ENCODE measurements at regions not wholly inside any gene's neighbourhood (a gene's known extent, or its start where the extent isn't known, plus 50 kb on each side); places are given as distances from the start of the nearest gene placed in this dataset.

DNA sequence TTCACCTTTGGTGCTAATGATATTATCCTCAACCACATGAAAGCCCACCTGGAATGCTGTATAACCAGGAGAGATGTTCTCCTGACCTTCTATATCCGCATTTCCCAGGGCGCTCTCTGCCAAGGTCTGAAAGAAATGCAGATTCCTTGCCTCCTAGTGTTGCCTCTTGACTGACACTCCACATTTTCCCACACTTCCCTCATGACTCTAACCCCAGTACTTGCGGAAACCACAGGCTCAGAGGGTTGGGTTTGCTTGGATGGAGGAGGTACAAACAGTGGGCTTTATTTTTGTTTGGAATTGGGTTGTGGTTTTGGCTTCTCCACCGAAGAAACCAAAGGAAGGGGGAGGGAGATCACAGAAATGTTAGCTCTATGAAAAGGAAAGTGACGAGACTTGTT, 222.9 kb upstream of the CELF2 start:
- in situ Hi-C loops (cut with MboI; ENCODE audit: low sequenced_read_pairs): no loop called here

DNA sequence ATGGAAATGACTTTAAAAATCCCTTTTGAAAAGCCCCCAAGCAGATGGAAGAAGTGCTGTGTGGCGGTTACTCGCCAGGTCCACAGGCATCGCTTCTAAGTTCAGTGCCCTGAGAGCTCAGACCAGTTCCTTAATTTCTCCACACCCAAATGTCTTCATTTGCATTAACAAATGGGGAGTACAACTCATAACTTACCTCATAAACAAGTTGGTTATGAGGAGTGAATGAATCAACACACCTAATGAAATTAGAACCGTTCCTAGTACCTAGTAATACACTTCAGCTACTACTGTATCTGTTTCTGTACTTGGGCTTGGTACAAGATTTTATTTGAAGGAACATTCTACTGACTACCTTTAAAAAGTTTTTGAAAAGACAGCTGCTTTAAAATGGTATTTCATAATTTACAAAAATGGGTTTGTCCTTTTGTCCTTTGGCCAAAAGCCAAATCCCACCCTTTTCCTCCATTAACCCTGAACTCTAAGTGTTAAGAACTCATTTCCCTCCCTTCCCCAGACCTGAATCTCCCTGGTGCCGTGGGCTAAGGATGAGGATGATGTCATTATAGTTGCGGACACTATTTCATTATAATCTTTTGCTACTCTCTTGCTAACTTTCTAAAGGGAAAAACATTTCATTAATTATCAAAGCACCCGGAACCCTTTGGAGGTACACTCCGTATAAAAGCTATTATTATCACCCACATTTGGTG, 221.5 kb upstream of the CELF2 start:
- in situ Hi-C loops (cut with MboI; ENCODE audit: low sequenced_read_pairs): no loop called here

DNA sequence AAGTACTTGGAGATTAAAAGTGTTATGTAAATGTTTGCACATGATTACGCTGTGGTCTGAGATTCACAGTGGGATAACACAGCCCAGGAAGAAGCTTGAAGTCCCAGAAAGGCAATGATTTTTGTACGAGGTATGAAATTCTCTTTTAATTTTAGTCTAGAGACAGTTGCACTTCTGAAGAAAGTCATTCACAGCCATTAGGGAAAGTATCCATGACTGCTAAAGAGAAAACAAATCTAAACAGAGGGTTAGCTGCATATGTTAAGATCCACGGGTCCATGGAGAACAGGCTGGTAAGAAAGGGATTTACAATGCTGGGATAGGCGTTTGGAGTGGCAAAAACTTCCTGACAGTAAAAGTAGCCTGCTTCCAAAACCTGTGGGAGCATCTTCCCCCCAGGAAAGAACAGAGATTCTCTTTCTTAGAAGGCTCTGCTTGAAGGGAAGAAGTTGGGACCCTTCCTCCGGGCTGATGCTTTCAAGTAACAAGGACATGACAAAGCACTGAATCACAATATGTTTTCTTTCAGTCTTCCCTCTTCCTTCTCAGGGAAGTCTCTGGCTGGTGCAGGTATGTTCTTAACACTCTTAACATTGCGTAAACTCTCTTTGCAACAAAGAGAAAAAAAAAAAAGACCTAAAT, 220.8 kb upstream of the CELF2 start:
- in situ Hi-C loops (cut with MboI; ENCODE audit: low sequenced_read_pairs): no loop called here

DNA sequence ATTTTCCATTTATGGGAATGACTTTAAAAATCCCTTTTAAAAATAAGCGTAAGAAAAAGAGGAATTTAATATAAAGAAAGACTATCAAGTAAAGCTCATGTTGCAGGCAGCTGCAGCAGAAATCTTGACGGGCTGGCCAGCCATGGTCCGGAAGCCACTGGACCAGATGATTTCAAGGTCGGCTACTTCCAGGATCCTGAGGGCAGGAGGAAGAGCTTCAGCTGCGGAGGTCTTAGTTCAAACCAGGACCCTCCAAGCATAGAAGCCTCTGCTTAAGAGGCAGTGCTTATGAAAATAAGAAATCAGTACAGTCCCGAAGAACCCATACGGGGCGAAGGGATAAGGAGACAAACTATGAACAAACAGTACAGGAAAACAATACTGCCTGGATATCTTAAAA, 220.2 kb upstream of the CELF2 start:
- in situ Hi-C loops (cut with MboI; ENCODE audit: low sequenced_read_pairs): no loop called here

DNA sequence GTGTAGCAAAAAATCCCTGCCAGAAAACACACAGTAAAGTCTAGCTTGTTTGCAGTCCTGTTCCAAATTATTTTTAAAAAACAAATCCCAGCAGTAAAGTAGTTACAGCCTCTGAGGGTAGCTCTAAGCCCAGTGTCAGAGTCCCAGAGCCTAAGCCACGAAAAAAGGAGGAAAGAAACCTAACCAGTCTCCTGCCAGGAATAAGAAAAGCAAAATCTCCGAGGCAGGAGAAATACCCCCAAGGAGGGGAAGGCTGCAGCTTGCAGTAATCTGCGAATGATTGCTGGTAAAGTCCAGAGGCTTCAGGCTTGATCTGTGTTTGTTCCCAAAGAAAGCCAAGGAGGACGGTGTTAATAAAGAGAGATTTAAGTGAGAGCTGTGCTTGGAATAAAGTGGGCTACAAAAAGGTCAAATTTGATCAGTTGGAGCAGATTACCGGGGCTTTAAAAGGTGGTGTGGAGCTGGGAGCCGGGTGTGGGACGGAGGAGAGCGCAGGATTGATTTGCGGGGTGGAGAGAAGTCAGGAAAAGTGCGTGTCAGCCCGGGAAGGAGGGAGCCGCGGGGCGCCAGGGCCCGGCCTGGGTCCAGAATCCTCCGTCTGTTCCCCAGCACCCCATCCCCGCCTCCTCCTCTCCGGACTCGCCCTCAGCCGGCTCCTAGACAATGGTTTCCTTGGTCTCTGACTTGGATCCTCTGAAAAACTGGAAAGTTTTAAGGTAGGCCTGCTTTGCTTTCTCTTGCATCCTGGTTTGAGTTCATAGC, 219.4 kb upstream of the CELF2 start:
- in situ Hi-C loops (cut with MboI; ENCODE audit: low sequenced_read_pairs): no loop called here

DNA sequence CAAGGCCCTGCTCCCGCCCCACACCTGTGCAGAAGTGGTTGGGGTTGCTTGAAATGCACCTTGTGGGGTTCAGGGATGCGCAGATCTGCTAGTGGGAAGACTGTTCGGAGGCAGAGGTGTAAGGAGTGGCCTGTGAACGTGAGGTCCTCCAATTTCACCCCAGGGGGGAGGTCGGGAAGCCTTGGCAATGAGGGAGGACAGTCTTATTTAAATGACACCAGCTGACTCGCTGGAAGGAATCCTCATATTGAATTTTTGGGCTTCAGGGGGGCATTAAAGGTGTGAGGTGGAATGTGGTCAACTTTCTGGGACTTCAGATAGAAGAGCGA, 218.8 kb upstream of the CELF2 start:
- in situ Hi-C loops (cut with MboI; ENCODE audit: low sequenced_read_pairs): no loop called here

DNA sequence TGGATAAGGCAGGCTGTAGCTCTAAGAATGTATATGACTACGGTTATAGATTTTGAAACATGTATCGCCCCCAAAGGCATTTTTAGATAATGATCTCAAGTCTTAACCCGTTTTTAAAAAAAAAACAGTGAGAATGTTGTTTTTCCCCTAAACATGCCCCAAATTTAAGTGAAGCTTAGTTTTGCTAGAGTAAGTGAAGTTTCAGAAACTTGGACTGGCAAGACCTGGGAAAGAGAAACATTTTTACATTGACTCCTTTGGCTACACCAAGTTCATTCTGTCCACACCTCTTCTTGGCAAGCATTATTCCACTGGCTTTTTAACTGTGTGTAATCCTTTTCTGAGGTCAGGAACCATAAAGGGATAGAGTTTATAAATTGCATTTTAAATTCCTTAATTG, 216.7 kb upstream of the CELF2 start:
- in situ Hi-C loops (cut with MboI; ENCODE audit: low sequenced_read_pairs): no loop called here

DNA sequence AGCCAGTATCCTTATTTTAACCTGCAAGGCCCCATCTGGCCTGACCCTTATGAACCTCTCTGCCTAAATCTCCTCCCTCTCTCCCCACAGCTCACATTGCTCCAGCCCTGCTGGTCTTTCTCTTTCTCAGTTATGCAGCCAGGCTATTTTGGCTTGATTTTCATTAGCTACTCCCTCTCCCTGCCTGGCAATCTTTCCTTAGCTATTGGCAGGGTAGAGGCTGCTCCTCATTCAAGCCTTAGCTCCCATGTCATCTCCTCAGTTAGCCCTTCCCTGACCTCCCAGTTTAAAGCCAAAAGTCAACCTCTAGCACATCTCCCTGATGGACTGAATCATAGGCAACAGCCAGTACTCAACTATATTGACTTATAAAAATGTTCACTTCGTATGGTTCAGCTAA, 214.4 kb upstream of the CELF2 start:
- in situ Hi-C loops (cut with MboI; ENCODE audit: low sequenced_read_pairs): no loop called here

DNA sequence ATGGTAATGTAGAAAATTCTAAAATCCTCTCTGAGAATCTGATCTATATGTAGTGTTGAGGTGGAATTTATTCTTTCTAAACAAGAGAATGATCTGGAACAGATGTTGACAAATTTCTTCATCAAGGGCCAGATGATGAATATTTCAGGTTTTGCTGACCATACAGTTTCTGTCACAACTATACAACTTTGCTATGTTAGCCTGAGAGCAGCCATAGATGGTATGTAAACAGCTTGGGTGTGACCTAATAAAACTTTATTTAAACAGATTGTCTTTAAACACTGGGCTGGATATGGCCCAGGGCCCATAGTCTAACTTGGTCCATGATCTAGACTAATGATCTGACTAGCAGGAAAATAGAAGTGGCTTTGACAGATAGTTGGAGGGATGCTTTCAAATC, 213.6 kb upstream of the CELF2 start:
- in situ Hi-C loops (cut with MboI; ENCODE audit: low sequenced_read_pairs): no loop called here

DNA sequence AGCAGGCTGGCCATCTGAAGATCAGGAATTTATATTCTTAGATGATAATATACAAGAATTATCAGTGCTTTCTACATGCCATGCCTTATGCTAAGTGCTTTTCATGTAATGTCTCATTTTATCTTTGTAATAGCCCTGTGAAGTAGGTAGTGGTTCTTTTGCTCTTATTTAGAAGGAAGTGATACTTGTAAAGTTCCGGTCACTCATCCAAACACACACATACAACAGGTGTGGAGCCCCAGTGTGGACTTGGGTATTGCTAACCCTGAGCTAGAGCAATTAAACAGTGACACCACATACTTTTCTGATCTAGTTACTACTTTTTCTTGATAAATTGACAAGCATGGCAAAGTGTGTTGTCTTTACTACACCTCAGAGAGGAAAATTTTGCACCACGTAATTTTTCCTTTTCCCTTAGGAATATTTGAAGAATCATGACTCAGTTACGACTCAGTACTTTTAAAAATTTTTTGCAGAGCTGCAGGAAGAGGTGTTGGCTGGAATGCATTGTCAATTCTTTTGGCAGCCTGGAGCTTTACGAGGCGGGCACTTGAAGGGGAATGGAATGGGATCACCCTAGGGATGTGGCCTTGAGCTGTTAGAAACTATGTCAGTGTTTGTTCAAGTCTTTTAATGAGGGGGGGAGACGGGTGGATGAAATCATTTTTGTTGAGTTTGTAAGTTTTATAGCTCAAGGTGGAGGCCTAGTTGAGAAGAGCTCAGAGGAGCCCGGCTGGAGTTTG, 212.5 kb upstream of the CELF2 start:
- in situ Hi-C loops (cut with MboI; ENCODE audit: low sequenced_read_pairs): no loop called here

DNA sequence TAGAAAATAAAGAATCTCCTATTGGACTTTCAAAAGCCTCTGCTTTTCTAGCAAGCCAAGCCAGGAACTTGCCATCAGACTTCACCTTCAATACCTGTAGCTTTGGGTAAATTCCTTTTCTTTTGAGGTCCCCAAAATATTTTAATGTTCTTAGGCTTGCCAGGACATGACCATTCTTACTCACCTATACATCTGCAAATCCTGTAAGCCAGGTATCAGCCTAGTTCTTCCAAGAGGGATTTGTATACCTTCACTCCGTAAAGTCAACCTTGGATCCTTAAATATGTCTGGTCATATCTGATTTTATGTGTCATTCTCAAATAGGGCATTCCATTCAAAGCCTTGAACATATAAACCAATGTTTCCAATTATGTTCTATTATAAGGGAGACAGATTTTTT, 210.6 kb upstream of the CELF2 start:
- in situ Hi-C loops (cut with MboI; ENCODE audit: low sequenced_read_pairs): no loop called here

DNA sequence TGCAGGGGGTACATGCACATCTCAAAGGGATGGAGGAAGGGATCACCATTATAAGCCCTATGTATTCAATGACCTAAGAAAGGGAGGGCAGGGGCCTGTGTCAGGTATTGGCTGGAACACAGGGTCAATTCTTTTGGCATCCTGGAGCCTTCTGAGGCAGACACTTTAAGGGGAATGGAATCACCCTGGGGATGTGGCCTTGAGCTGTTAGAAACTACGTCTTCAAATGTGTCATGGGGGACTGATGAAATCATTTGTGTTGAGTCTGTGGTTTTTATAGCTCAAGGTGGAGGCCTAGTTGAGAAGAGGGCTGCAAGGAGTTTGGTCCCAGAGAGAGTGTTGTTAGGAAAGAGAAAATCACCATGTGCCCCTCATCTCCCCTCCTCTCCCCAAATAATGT, 206.1 kb upstream of the CELF2 start:
- in situ Hi-C loops (cut with MboI; ENCODE audit: low sequenced_read_pairs): no loop called here

DNA sequence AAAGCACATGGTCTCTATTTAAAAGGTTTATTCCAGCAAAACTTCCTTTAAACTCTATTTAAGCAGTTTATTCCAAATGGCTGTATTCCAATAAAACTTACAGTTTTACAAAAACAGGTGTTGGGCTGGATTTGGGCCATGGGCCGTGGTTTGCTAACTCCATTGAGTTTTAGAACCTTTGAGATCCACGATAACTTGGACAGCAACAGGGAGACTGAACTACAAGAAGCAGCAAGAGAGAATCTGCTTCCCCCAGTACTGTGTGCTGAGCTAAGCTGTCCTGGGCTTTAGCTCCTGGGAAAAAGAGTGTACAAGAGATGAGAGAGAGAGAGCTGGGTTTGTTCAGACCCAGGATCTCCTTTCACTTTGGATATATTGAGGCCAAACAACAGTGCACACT, 204.0 kb upstream of the CELF2 start:
- in situ Hi-C loops (cut with MboI; ENCODE audit: low sequenced_read_pairs): no loop called here

DNA sequence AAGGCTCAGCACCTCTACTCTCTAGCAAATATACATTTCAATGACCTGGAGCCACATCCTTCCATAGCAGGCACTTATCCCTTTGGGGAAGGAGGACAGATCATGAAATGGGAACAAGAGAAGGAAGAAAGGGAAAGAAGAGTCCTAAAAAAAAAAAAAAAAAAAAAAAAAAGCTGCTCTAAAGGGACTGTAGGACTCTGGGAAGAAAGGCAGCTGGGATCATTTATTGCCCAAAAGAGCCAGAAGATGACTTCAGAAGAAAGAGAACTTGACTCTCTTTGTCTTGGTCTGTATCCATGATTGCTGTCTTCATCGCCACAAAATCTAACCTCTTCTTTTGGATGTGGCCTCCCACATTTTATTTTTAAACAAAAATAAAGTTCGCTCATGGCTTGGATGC, 203.6 kb upstream of the CELF2 start:
- in situ Hi-C loops (cut with MboI; ENCODE audit: low sequenced_read_pairs): no loop called here

DNA sequence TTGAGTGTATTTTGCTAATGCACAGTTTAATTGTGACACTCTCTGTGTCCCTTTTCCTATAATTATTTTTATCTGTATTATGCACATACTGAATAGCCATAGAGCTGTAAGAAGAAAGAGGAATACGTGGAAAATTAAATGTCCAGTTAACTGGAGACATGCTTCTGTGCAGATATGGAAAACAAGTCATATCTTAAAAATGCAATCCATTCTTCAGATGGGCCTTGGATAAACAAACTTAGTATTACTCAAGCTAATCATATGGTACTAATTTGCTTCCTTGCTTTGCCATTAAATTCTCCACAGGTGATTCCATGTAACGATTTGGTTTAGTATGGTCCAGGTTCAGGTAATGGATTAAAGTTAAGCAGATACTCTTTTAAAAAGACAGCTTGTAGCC, 201.2 kb upstream of the CELF2 start:
- in situ Hi-C loops (cut with MboI; ENCODE audit: low sequenced_read_pairs): no loop called here

DNA sequence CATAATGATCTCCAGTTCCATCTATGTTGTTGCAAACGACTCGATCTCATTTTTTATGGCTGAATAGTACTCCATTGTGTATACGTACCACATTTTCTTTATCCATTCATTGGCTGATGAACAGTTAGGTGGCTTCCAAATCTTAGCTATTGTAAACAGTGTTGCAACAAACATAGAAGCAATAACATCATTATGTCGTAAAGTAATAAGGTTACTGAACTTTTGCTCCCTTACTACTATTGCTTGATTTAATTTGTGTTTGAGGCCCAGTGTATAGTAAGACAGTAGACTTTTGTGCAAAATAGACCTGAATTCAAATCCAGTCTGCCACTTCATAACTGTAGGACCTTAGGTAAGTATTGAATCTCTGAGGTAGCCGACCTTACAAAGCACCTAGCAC, 200.1 kb upstream of the CELF2 start:
- in situ Hi-C loops (cut with MboI; ENCODE audit: low sequenced_read_pairs): no loop called here

DNA sequence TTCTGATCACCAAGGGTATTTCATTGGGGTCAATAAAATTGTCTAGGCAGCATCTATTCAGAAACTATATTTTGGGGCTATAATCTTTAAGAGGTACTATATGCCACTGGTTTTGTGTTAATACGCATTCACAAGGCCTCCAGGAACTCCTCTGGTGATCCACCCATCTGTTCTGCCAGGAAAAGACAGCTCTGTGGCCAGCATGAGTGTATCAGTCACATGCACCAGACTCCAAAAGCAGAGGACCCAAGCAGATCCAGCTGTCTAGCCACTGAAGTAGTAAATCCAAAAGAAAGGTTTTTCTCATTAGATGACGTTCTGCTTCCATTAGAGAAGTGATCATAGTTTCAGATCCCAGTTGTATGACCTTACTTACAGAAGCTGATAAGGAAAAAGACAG, 199.6 kb upstream of the CELF2 start:
- in situ Hi-C loops (cut with MboI; ENCODE audit: low sequenced_read_pairs): no loop called here

DNA sequence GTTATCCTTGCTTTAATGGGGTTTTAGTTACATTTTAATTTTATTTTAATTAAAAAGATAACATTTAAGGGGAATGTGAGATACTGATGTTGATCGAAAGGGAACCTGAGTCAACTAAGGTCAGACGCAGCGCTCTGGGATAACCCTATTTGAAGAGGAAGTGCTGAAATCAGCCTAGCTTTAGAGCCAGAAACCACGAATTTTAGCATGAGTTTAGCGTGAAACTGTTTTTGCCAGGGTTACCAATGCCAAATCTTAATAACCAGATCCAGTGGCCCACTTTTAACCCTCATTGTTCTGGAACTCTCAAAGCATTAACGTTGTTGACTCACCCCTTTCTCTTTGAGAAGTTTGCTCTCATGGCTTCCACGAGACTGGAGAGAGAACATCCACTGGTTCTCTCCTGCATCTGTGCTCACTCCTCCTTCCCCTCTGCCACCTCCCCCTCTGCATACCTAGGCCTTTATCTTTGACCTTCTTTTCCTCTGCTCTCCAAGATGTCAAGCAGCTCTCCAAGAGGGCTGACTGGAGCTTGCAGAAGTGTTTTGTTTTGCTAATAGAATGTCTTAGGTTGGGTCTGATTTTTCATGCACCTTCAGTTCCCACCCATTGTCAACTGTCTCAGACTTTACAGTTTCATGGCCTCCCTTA, 198.3 kb upstream of the CELF2 start:
- in situ Hi-C loops (cut with MboI; ENCODE audit: low sequenced_read_pairs): no loop called here

DNA sequence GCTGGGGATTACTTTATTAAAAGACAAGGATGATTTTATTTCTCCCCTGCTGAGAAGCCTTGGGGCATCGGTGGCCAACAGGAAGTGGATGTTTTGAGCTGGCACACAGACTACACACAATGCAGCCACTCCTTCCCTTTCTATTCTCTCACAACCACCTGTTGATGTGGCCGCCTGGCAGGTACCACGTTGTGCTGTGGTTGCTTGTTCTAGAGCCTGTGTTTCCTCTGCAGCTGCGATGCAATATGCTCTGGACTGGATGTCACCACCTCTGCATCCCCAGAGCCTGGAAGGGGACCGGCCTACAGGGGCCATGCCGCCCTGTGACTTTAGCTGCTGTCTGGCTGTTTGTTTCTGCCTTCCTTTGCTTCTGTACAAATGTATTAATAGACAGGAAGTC, 195.7 kb upstream of the CELF2 start:
- in situ Hi-C loops (cut with MboI; ENCODE audit: low sequenced_read_pairs): no loop called here

DNA sequence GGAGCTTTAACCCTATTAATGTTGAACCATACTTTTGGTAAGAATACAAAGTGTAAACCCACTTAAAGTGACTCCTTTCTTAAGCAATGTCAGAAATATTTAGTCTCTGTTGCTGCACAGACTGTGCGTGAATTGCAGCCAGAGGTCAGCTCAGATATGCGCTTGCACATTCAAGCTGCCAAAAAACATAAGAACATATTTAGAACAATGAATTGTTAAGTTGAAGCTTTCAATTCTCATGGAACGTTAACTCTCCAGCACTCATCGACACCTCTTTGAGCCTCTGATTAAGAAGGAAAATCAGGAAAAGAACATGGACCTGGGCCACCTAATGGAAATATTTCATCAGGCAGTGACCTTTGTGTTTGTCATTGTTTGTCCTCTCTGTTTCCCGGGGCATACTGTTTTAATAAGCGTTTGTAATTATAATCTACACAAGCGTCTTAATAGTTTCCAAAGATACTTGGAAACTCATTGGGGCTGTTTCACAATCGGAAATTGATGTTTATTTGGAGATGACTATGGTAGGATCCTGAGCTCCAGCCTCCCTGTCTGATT, 193.0 kb upstream of the CELF2 start:
- in situ Hi-C loops (cut with MboI; ENCODE audit: low sequenced_read_pairs): no loop called here

DNA sequence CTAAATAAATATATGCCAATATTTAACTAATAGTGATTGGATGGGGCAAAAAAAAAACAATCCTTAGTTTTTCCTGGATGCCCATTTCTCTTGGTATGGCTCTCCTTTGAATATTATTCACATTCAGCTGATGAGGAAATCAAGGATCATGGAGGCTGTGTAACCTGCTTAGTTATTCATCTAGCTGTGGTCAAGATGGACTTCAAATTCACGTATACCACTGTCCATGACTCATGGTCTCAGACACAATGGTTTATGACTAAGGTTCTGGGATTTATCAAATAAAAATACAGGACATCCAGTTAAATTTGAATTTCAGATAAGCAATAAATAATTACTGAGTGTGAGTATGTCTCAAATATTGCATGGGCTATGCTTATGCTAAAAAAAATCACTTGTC, 191.5 kb upstream of the CELF2 start:
- in situ Hi-C loops (cut with MboI; ENCODE audit: low sequenced_read_pairs): no loop called here

Data from HL-60/S4 (cell line).